HuH-7.5 (cell line): ENCODE measurements at regions not wholly inside any gene's neighbourhood (a gene's known extent, or its start where the extent isn't known, plus 50 kb on each side); places are given as distances from the start of the nearest gene placed in this dataset.
"Not testable (repeated sequence)": the region's sequence is repeated elsewhere in the genome, so short reads cannot be mapped to it uniquely, and the experiment has no call there.

Source experiments
- DNase-seq: peaks from one replicate; pipeline ENCODE4 v3.0.0; 2011; ENCODE audit warnings: low spot score

GRCh38 chr4:77525538-77525937 lies 80.1 kb upstream of the CXCL13 start:
- DNase-seq = no peak

DNA sequence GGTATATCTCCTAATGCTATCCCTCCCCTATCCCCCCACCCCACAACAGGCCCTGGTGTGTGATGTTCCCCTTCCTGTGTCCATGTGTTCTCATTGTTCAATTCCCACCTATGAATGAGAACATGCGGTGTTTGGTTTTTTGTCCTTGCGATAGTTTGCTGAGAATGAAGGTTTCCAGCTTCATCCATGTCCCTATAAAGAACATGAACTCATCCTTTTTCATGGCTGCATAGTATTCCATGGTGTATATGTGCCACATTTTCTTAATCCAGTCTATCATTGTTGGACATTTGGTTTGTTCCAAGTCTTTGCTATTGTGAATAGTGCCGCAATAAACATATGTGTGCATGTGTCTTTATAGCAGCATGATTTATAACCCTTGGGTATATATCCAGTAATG lies 77.7 kb upstream of the CXCL13 start:
- not testable (repeated sequence) for DNase-seq

DNA sequence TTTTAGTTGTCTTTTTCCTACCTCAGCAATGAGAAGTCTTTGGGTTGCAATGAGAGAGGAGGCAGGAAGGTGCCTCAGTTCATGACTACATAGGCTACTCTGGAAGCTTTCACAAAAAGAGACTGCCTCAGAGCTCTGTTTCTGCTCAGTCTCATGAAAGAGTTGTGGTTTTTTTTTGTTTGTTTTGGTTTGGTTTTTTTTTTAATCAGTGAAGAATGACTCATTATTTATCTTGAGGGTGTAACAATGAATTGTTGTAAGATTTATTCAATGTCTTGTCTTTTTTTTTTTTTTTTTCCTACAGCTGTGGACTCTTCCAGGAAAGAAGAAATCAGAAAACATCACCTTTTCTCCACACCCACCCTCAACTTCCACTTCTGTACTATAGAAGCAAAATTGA lies 67.5 kb upstream of the CXCL13 start:
- no peak for DNase-seq

DNA sequence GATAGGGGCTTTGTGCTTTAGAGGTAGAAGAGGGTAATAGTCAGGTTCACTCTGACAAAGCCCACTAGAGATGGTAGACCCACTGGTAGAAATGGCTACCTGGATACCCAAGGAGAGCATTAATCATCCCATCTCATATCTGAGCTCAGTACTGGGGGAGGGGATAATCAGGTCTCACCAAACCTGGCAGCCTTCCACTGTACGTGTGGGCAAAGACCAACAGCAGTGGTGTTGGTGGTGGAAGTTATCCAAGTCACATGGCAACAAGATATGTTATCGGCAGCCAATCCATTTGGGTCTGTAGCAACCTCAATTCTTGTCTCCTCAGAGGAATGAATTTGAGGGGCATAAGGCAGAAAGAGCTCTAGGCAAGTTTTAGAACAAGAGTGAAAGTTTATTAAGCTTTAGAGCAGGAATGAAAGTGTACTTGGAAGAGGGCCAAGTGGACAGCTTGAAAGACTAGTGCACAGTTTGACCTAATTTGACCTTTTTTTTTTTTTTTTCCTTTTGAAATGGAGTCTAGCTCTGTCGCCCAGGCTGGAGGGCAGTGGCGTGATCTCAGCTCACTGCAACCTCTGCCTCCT lies 67.0 kb upstream of the CXCL13 start:
- DNase-seq = no peak
